ENCODE measurements at regions not wholly inside any gene's neighbourhood (a gene's known extent, or its start where the extent isn't known, plus 50 kb on each side); places are given as distances from the start of the nearest gene placed in this dataset.
A peak's percentile ranks its signal among the peaks of the same experiment; 100 is the strongest.

- H2AFZ ChIP-seq (ENCODE audit: low read depth), result 0 out of 2 replicates have a peak overlapping the region, but pooled peaks have one; percentile 16
Measured at GRCh38 chr1:214838351-214838750, 235.4 kb downstream of the CENPF start.

GRCh38 chr1:214840356-214840755 lies 237.4 kb downstream of the CENPF start:
- H3K36me3 ChIP-seq (ENCODE audit: insufficient read depth), result no peaks in the 10 kb centered on the region
- H3K79me2 ChIP-seq (ENCODE audit: insufficient read depth, low read depth), result no peaks in the 10 kb centered on the region
- TF ChIP-seq CTCF (conservative IDR thresholded peaks at IDR 0.05; ENCODE audit: low read depth, low read length), result no peak
- H3K4me1 ChIP-seq (ENCODE audit: low read depth, poor library complexity, severe bottlenecking), result no peaks in the 10 kb centered on the region
- no peak overlapping the region for H3K4me3 ChIP-seq (IDR thresholded peaks at IDR 0.05; ENCODE audit: insufficient read depth, low read depth, low read length)
- H3K27me3 ChIP-seq (ENCODE audit: insufficient read depth, low read depth), result no peaks in the 10 kb centered on the region
- H2AFZ ChIP-seq (ENCODE audit: low read depth), result no peak overlapping the region
- H3K27ac ChIP-seq, result no peak overlapping the region
- H3K4me2 ChIP-seq, result no peak overlapping the region
- H3K9ac ChIP-seq, result no peak overlapping the region
- H4K20me1 ChIP-seq (ENCODE audit: insufficient read depth), result no peaks in the 10 kb centered on the region

More at GRCh38 chr1:214838351-214838750, 235.4 kb downstream of the CENPF start:
- H3K27me3 ChIP-seq (ENCODE audit: insufficient read depth, low read depth), result no peaks in the 10 kb centered on the region
- no peak overlapping the region for H3K4me2 ChIP-seq
- H3K27ac ChIP-seq, result no peak overlapping the region
- no peaks in the 10 kb centered on the region for H3K36me3 ChIP-seq (ENCODE audit: insufficient read depth)
- no peaks in the 10 kb centered on the region for H3K79me2 ChIP-seq (ENCODE audit: insufficient read depth, low read depth)
- H4K20me1 ChIP-seq (ENCODE audit: insufficient read depth), result no peaks in the 10 kb centered on the region
- H3K9ac ChIP-seq, result no peak overlapping the region
- H3K4me3 ChIP-seq (IDR thresholded peaks at IDR 0.05; ENCODE audit: insufficient read depth, low read depth, low read length), result no peak overlapping the region
- no peak for TF ChIP-seq CTCF (conservative IDR thresholded peaks at IDR 0.05; ENCODE audit: low read depth, low read length)
- H3K4me1 ChIP-seq (ENCODE audit: low read depth, poor library complexity, severe bottlenecking), result no peaks in the 10 kb centered on the region

- Histone ChIP-seq H3K27me3 (ENCODE audit: insufficient read depth, low read depth) (no peaks in the 10 kb centered on the region), H3K79me2 (ENCODE audit: insufficient read depth, low read depth) (no peaks in the 10 kb centered on the region), H4K20me1 (ENCODE audit: insufficient read depth) (no peaks in the 10 kb centered on the region), H3K9ac (no peak overlapping the region), H3K4me2 (no peak overlapping the region), H3K4me3 (IDR thresholded peaks at IDR 0.05; ENCODE audit: insufficient read depth, low read depth, low read length) (no peak overlapping the region), H3K4me1 (ENCODE audit: low read depth, poor library complexity, severe bottlenecking) (no peaks in the 10 kb centered on the region), H2AFZ (ENCODE audit: low read depth) (no peak overlapping the region), H3K36me3 (ENCODE audit: insufficient read depth) (no peaks in the 10 kb centered on the region), H3K27ac (no peak overlapping the region)
- no peak for TF ChIP-seq CTCF (conservative IDR thresholded peaks at IDR 0.05; ENCODE audit: low read depth, low read length)
Measured at GRCh38 chr1:214842856-214843255, 239.7 kb upstream of the KCNK2 start.

- no peak overlapping the region for H3K27ac ChIP-seq
- H3K4me2 ChIP-seq, result no peak overlapping the region
- no peaks in the 10 kb centered on the region for H3K27me3 ChIP-seq (ENCODE audit: insufficient read depth, low read depth)
- no peak overlapping the region for H2AFZ ChIP-seq (ENCODE audit: low read depth)
- no peak overlapping the region for H3K9ac ChIP-seq
- no peak for TF ChIP-seq CTCF (conservative IDR thresholded peaks at IDR 0.05; ENCODE audit: low read depth, low read length)
- H4K20me1 ChIP-seq (ENCODE audit: insufficient read depth), result no peaks in the 10 kb centered on the region
- H3K79me2 ChIP-seq (ENCODE audit: insufficient read depth, low read depth), result no peaks in the 10 kb centered on the region
- H3K36me3 ChIP-seq (ENCODE audit: insufficient read depth), result no peaks in the 10 kb centered on the region
- no peak overlapping the region for H3K4me3 ChIP-seq (IDR thresholded peaks at IDR 0.05; ENCODE audit: insufficient read depth, low read depth, low read length)
- no peaks in the 10 kb centered on the region for H3K4me1 ChIP-seq (ENCODE audit: low read depth, poor library complexity, severe bottlenecking)
Measured at GRCh38 chr1:214843281-214843680, 239.3 kb upstream of the KCNK2 start.
